C4-2B (cell line): ENCODE measurements at regions not wholly inside any gene's neighbourhood (a gene's known extent, or its start where the extent isn't known, plus 50 kb on each side); places are given as distances from the start of the nearest gene placed in this dataset.

ENCODE experiments used
- H3K27ac ChIP-seq: fragments of 450-650 bp; 2 replicates; pipeline ENCODE4 v1.5.1; 2017
- CTCF ChIP-seq: fragments of 450-650 bp; conservative IDR thresholded peaks from 2 replicates; pipeline ENCODE4 v1.5.1; 2017; ENCODE audit warnings: mild to moderate bottlenecking
- ZFX ChIP-seq: fragments of 450-650 bp; IDR thresholded peaks from 2 replicates; pipeline ENCODE4 v1.6.1; 2017

- H3K27ac ChIP-seq: no peak overlapping the region
- TF ChIP-seq CTCF (no peak), ZFX (no peak)
Observed at GRCh38 chr14:51513281-51513680, 138.4 kb upstream of the FRMD6 start.

GRCh38 chr14:51513933-51514332 lies 137.8 kb upstream of the FRMD6 start:
- no peak for TF ChIP-seq CTCF
- TF ChIP-seq ZFX: no peak
- H3K27ac ChIP-seq: no peak overlapping the region

GRCh38 chr14:51515611-51516010 lies 136.1 kb upstream of the FRMD6 start:
- no peak for TF ChIP-seq CTCF
- no peak for TF ChIP-seq ZFX
- no peak overlapping the region for H3K27ac ChIP-seq

GRCh38 chr14:51516706-51517395 lies 134.9 kb upstream of the FRMD6 start:
- TF ChIP-seq CTCF: no peak
- TF ChIP-seq ZFX: no peak
- no peak overlapping the region for H3K27ac ChIP-seq

- H3K27ac ChIP-seq: no peak overlapping the region
- TF ChIP-seq ZFX: no peak
- no peak for TF ChIP-seq CTCF
Observed at GRCh38 chr14:51518280-51518679, 133.4 kb upstream of the FRMD6 start.

GRCh38 chr14:51518711-51519110 lies 133.0 kb upstream of the FRMD6 start:
- TF ChIP-seq ZFX (no peak), CTCF (no peak)
- H3K27ac ChIP-seq: no peak overlapping the region

- TF ChIP-seq CTCF (no peak), ZFX (no peak)
- H3K27ac ChIP-seq: no peak overlapping the region
Observed at GRCh38 chr14:51520087-51520486, 131.6 kb upstream of the FRMD6 start.
